Psoas muscle (tissue), 7 donors: ENCODE measurements at regions not wholly inside any gene's neighbourhood (a gene's known extent, or its start where the extent isn't known, plus 50 kb on each side); places are given as distances from the start of the nearest gene placed in this dataset.

Experiments used
- ATAC-seq, 4 donors: fragments of 200-7000 bp; cut with Tn5 transposase; one replicate each; pipeline ENCODE4 v1.9.1; 2020; ENCODE audit warnings: moderate library complexity in 3 of 4, mild to moderate bottlenecking in 2 of 4
- DNase-seq, 2 donors: peaks; one replicate each; pipeline ENCODE4 v3.0.0-alpha.2; 2020
- H3K27ac ChIP-seq: fragments of 200-600 bp; one replicate; pipeline ENCODE4 v1.8.0; 2022
- H3K27me3 ChIP-seq, 3 donors: fragments of 200-600 bp in 1 of 3; one replicate each; pipeline versions ENCODE4 v1.6.1 to v1.8.0; 2013 to 2022; ENCODE audit warnings: low read length in 2 of 3, mild to moderate bottlenecking in 2 of 3, moderate library complexity in 1 of 3; ENCODE audit not compliant: insufficient read depth in 3 of 3
- H3K36me3 ChIP-seq, 2 donors: fragments of 200-600 bp in 1 of 2; one replicate each; pipeline versions ENCODE4 v1.6.1 to v1.8.0; 2013 to 2022; ENCODE audit warnings: low read depth in 1 of 2, mild to moderate bottlenecking in 1 of 2, moderate library complexity in 1 of 2; ENCODE audit not compliant: insufficient read depth in 1 of 2
- H3K4me1 ChIP-seq: fragments of 200-600 bp; one replicate; pipeline ENCODE4 v1.8.0; 2022
- H3K4me3 ChIP-seq: fragments of 200-600 bp; one replicate; pipeline ENCODE4 v1.8.0; 2022; ENCODE audit warnings: mild to moderate bottlenecking
- H3K9me3 ChIP-seq: fragments of 200-600 bp; one replicate; pipeline ENCODE4 v1.8.0; 2022
- CTCF ChIP-seq: fragments of 200-600 bp; IDR thresholded peaks from one replicate; pipeline ENCODE4 v1.8.0; 2022; ENCODE audit warnings: antibody characterized with exemption
- WGBS, 3 donors: extraction: QIAGEN DNeasy Blood & Tissue Kit; methylation state at CpG; one replicate each; pipeline versions ENCODE4 v1.1.6 to v1.1.7; 2013; 5-methylcytosine and 5-hydroxymethylcytosine counted together
- intact Hi-C, 2 donors: fragments of 100-400 bp; cut with DNase I; formaldehyde crosslinking; loops; one replicate each; pipeline versions ENCODE4 v1.11.0 to v1.14.2; 2022
- donor health status: healthy with polysubstance abuse.
- donor health status: DM: no; HTN: no; CAD: no; lungs with moderate emphysema.
- donor health status: Bipolar disorder and iron deficiency.
- donor health status: healthy.
- donor health status: DM: yes; HTN: yes; CAD: no.
- donor health status: DM: no; HTN: no; CAD: no.
- donor health status: DM: yes; HTN: yes; CAD: no.

GRCh38 chr5:73380041-73380440, 68.5 kb downstream of the FOXD1 start:
- H3K27ac ChIP-seq, result no peak overlapping the region
- peaks cover 7% of the 10 kb centered on the region for H3K9me3 ChIP-seq
- ATAC-seq (no peak), DNase-seq (no peak)
- no peak for TF ChIP-seq CTCF
- 10 to 16% (median 14%) methylated on average over 19 of the region's 19 CpGs for WGBS, 3 donors
- peaks cover 12 to 83% (median 21%) of the 10 kb centered on the region in 3 donors for H3K27me3 ChIP-seq
- intact Hi-C loops, result no loop called here
- H3K4me1 ChIP-seq, result peaks cover 12% of the 10 kb centered on the region
- no peak overlapping the region for H3K4me3 ChIP-seq
- no peaks in the 10 kb centered on the region for H3K36me3 ChIP-seq

- no peak for DNase-seq
- 72 to 84% (median 79%) methylated on average over 3 of the region's 3 CpGs for WGBS, 3 donors
- peaks cover 14 to 85% (median 21%) of the 10 kb centered on the region in 3 donors for H3K27me3 ChIP-seq
Measured at GRCh38 chr5:73379435-73379834, 69.1 kb downstream of the FOXD1 start.

GRCh38 chr5:73378765-73379164, 69.8 kb downstream of the FOXD1 start:
- DNase-seq (no peak), ATAC-seq (no peak)
- H3K27ac ChIP-seq, result no peak overlapping the region
- no peak for TF ChIP-seq CTCF
- peaks cover 12% of the 10 kb centered on the region for H3K4me1 ChIP-seq
- intact Hi-C loops, result no loop called here
- H3K4me3 ChIP-seq, result no peak overlapping the region
- H3K9me3 ChIP-seq, result no peaks in the 10 kb centered on the region
- 90 to 95% (median 92%) methylated on average over 1 of the region's 1 CpG for WGBS, 3 donors
- H3K36me3 ChIP-seq, result no peaks in the 10 kb centered on the region
- peaks cover 17 to 81% (median 21%) of the 10 kb centered on the region in 3 donors for H3K27me3 ChIP-seq

More at GRCh38 chr5:73379435-73379834, 69.1 kb downstream of the FOXD1 start:
- ATAC-seq, result no peak
- Histone ChIP-seq H3K4me1 (peaks cover 12% of the 10 kb centered on the region), H3K27ac (no peak overlapping the region), H3K4me3 (no peak overlapping the region), H3K36me3 (no peaks in the 10 kb centered on the region), H3K9me3 (peaks cover 2% of the 10 kb centered on the region)
- TF ChIP-seq CTCF, result no peak
- intact Hi-C loops, result no loop called here

GRCh38 chr5:73378070-73378469, 70.5 kb downstream of the FOXD1 start:
- DNase-seq (no peak), ATAC-seq (no peak)
- Histone ChIP-seq H3K27ac (no peak overlapping the region), H3K4me1 (peaks cover 12% of the 10 kb centered on the region), H3K4me3 (no peak overlapping the region), H3K27me3 (peaks cover 17 to 74% (median 17%) of the 10 kb centered on the region in 3 donors), H3K36me3 (no peaks in the 10 kb centered on the region), H3K9me3 (no peaks in the 10 kb centered on the region)
- TF ChIP-seq CTCF, result no peak
- intact Hi-C loops, result no loop called here
- WGBS, 3 donors, result 33 to 37% (median 35%) methylated on average over 5 of the region's 5 CpGs

- intact Hi-C loops, result no loop called here
- H3K9me3 ChIP-seq, result no peaks in the 10 kb centered on the region
- no peak for TF ChIP-seq CTCF
- ATAC-seq, result no peak
- no peak overlapping the region for H3K4me3 ChIP-seq
- 76 to 83% (median 77%) methylated on average over 3 of the region's 3 CpGs for WGBS, 3 donors
- peaks cover 4% of the 10 kb centered on the region for H3K4me1 ChIP-seq
- H3K27ac ChIP-seq, result no peak overlapping the region
- H3K27me3 ChIP-seq, result peaks cover 11 to 63% (median 17%) of the 10 kb centered on the region in 3 donors
- H3K36me3 ChIP-seq, result no peaks in the 10 kb centered on the region
- no peak for DNase-seq
Measured at GRCh38 chr5:73376618-73377170, 71.9 kb downstream of the FOXD1 start.
